NCI-H2196 treated with DMSO at 0.1 percent for 48 hours (cell line): ENCODE measurements at regions not wholly inside any gene's neighbourhood (a gene's known extent, or its start where the extent isn't known, plus 50 kb on each side); places are given as distances from the start of the nearest gene placed in this dataset.

ENCODE experiments used
- DNase-seq: peaks from one replicate; lab custom pipeline; 2025; ENCODE audit not compliant: unreplicated experiment; lab: John Stamatoyannopoulos, UW

- no peak for DNase-seq
Measured at GRCh38 chr2:67268797-67269196, 128.3 kb upstream of the ETAA1 start.

GRCh38 chr2:67272195-67272594 lies 124.9 kb upstream of the ETAA1 start:
- no peak for DNase-seq

GRCh38 chr2:67277450-67277849 lies 119.7 kb upstream of the ETAA1 start:
- DNase-seq = no peak

GRCh38 chr2:67281101-67281500 lies 116.0 kb upstream of the ETAA1 start:
- DNase-seq = no peak

GRCh38 chr2:67283641-67284040 lies 113.5 kb upstream of the ETAA1 start:
- DNase-seq = no peak

GRCh38 chr2:67286981-67287759 lies 110.0 kb upstream of the ETAA1 start:
- no peak for DNase-seq

GRCh38 chr2:67289271-67289670 lies 107.9 kb upstream of the ETAA1 start:
- no peak for DNase-seq

- no peak for DNase-seq
Measured at GRCh38 chr2:67289921-67290371, 107.2 kb upstream of the ETAA1 start.

GRCh38 chr2:67290451-67291290 lies 106.5 kb upstream of the ETAA1 start:
- DNase-seq = no peak

GRCh38 chr2:67294218-67294617 lies 102.9 kb upstream of the ETAA1 start:
- DNase-seq = no peak

GRCh38 chr2:67295406-67295805 lies 101.7 kb upstream of the ETAA1 start:
- no peak for DNase-seq

- no peak for DNase-seq
Measured at GRCh38 chr2:67295851-67296250, 101.3 kb upstream of the ETAA1 start.

GRCh38 chr2:67304300-67304890 lies 92.7 kb upstream of the ETAA1 start:
- no peak for DNase-seq

GRCh38 chr2:67309281-67309680 lies 87.9 kb upstream of the ETAA1 start:
- no peak for DNase-seq

- DNase-seq = no peak
Measured at GRCh38 chr2:67311536-67311935, 85.6 kb upstream of the ETAA1 start.

GRCh38 chr2:67312871-67313270 lies 84.3 kb upstream of the ETAA1 start:
- DNase-seq = no peak

GRCh38 chr2:67313536-67313935 lies 83.6 kb upstream of the ETAA1 start:
- no peak for DNase-seq

GRCh38 chr2:67318031-67318430 lies 79.1 kb upstream of the ETAA1 start:
- DNase-seq = no peak

GRCh38 chr2:67318563-67318962 lies 78.6 kb upstream of the ETAA1 start:
- DNase-seq = no peak

GRCh38 chr2:67318993-67319481 lies 78.1 kb upstream of the ETAA1 start:
- DNase-seq = no peak

GRCh38 chr2:67320861-67321587 lies 76.1 kb upstream of the ETAA1 start:
- no peak for DNase-seq
